ENCODE measurements at regions not wholly inside any gene's neighbourhood (a gene's known extent, or its start where the extent isn't known, plus 50 kb on each side); places are given as distances from the start of the nearest gene placed in this dataset.

DNA sequence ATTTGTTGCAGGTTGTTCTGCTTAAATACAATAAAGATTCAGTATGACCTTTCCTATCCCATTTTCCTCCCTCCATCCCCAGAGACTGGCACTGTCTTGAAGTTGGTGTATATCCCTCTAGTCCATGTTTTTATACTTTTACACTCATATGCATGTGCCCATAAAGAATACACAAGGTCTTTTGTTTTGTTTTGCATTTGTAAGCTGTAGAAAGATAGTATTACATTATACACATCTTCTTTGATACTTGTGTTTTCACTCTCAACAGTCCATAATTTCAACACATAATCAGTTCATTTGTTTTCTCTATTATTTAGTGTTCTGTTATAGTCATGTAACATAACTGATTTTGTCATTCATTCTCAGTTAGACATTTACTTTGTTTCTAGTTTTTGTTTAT lies 88.7 kb upstream of the AADACL2 start:
- no peaks in the 10 kb centered on the region for H3K27me3 ChIP-seq (ENCODE audit: control insufficient read depth in 1 of 2, insufficient read depth in 2 of 2, low read length in 2 of 2)
- no peak overlapping the region for H3K27ac ChIP-seq (ENCODE audit: low read depth in 1 of 2, low read length in 2 of 2)
- Mint-ChIP-seq H3K27me3 (no peaks in the 10 kb centered on the region), H3K27ac (no peak overlapping the region), H3K9me3 (no peaks in the 10 kb centered on the region), H3K4me3 (no peak overlapping the region), H3K4me1 (ENCODE audit: low read depth) (no peaks in the 10 kb centered on the region), H3K36me3 (ENCODE audit: low read depth) (no peaks in the 10 kb centered on the region)
- no peaks in the 10 kb centered on the region for H3K36me3 ChIP-seq (ENCODE audit: insufficient read depth, low read length)
- DNase-seq (no peak), ATAC-seq (ENCODE audit: poor library complexity) (no peak)
- ChIA-PET CTCF (no interaction called here), POLR2A (no interaction called here)
- H3K4me3 ChIP-seq (ENCODE audit: low read length) = no peak overlapping the region
- no peaks in the 10 kb centered on the region for H3K9me3 ChIP-seq (ENCODE audit: control insufficient read depth in 1 of 2, insufficient read depth in 1 of 2, low read length in 2 of 2)
- TF ChIP-seq, protein P1, sequence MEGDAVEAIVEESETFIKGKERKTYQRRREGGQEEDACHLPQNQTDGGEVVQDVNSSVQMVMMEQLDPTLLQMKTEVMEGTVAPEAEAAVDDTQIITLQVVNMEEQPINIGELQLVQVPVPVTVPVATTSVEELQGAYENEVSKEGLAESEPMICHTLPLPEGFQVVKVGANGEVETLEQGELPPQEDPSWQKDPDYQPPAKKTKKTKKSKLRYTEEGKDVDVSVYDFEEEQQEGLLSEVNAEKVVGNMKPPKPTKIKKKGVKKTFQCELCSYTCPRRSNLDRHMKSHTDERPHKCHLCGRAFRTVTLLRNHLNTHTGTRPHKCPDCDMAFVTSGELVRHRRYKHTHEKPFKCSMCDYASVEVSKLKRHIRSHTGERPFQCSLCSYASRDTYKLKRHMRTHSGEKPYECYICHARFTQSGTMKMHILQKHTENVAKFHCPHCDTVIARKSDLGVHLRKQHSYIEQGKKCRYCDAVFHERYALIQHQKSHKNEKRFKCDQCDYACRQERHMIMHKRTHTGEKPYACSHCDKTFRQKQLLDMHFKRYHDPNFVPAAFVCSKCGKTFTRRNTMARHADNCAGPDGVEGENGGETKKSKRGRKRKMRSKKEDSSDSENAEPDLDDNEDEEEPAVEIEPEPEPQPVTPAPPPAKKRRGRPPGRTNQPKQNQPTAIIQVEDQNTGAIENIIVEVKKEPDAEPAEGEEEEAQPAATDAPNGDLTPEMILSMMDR (IDR thresholded peaks at IDR 0.05) = no peak
- intact Hi-C loops (cut with DNase I, micrococcal nuclease) = no loop called here
- H3K4me1 ChIP-seq (ENCODE audit: insufficient read depth, low read length) = no peaks in the 10 kb centered on the region

- no peaks in the 10 kb centered on the region for H3K4me1 ChIP-seq (ENCODE audit: insufficient read depth, low read length)
- POLR2A ChIA-PET = no interaction called here
- TF ChIP-seq, protein P1 (IDR thresholded peaks at IDR 0.05) = no peak
- no peaks in the 10 kb centered on the region for H3K9me3 Mint-ChIP-seq
- no peak overlapping the region for H3K4me3 ChIP-seq (ENCODE audit: low read length)
- H3K4me3 Mint-ChIP-seq = no peak overlapping the region
- H3K4me1 Mint-ChIP-seq (ENCODE audit: low read depth) = no peaks in the 10 kb centered on the region
- H3K36me3 Mint-ChIP-seq (ENCODE audit: low read depth) = no peaks in the 10 kb centered on the region
- intact Hi-C loops (cut with DNase I, micrococcal nuclease) = no loop called here
- no peak overlapping the region for H3K27ac ChIP-seq (ENCODE audit: low read depth in 1 of 2, low read length in 2 of 2)
- H3K9me3 ChIP-seq (ENCODE audit: control insufficient read depth in 1 of 2, insufficient read depth in 1 of 2, low read length in 2 of 2) = no peaks in the 10 kb centered on the region
- no peak for DNase-seq
- no peaks in the 10 kb centered on the region for H3K27me3 Mint-ChIP-seq
- no peak overlapping the region for H3K27ac Mint-ChIP-seq
- ATAC-seq (ENCODE audit: poor library complexity) = no peak
- no peaks in the 10 kb centered on the region for H3K36me3 ChIP-seq (ENCODE audit: insufficient read depth, low read length)
- H3K27me3 ChIP-seq (ENCODE audit: control insufficient read depth in 1 of 2, insufficient read depth in 2 of 2, low read length in 2 of 2) = no peaks in the 10 kb centered on the region
- CTCF ChIA-PET = no interaction called here
Observed at GRCh38 chr3:151644020-151644620, 89.6 kb upstream of the AADACL2 start.

- no peaks in the 10 kb centered on the region for H3K27me3 ChIP-seq (ENCODE audit: control insufficient read depth in 1 of 2, insufficient read depth in 2 of 2, low read length in 2 of 2)
- Mint-ChIP-seq H3K4me1 (ENCODE audit: low read depth) (no peaks in the 10 kb centered on the region), H3K36me3 (ENCODE audit: low read depth) (no peaks in the 10 kb centered on the region), H3K9me3 (no peaks in the 10 kb centered on the region), H3K4me3 (no peak overlapping the region), H3K27me3 (no peaks in the 10 kb centered on the region), H3K27ac (no peak overlapping the region)
- no peak overlapping the region for H3K4me3 ChIP-seq (ENCODE audit: low read length)
- ChIA-PET CTCF (no interaction called here), POLR2A (no interaction called here)
- no peaks in the 10 kb centered on the region for H3K36me3 ChIP-seq (ENCODE audit: insufficient read depth, low read length)
- intact Hi-C loops (cut with DNase I, micrococcal nuclease) = no loop called here
- ATAC-seq (ENCODE audit: poor library complexity) (no peak), DNase-seq (no peak)
- H3K4me1 ChIP-seq (ENCODE audit: insufficient read depth, low read length) = no peaks in the 10 kb centered on the region
- H3K9me3 ChIP-seq (ENCODE audit: control insufficient read depth in 1 of 2, insufficient read depth in 1 of 2, low read length in 2 of 2) = no peaks in the 10 kb centered on the region
- TF ChIP-seq, protein P1 (IDR thresholded peaks at IDR 0.05) = no peak
- no peak overlapping the region for H3K27ac ChIP-seq (ENCODE audit: low read depth in 1 of 2, low read length in 2 of 2)
Observed at GRCh38 chr3:151639418-151639740, 94.3 kb upstream of the AADACL2 start.
